ENCODE measurements at regions not wholly inside any gene's neighbourhood (a gene's known extent, or its start where the extent isn't known, plus 50 kb on each side); places are given as distances from the start of the nearest gene placed in this dataset.

DNA sequence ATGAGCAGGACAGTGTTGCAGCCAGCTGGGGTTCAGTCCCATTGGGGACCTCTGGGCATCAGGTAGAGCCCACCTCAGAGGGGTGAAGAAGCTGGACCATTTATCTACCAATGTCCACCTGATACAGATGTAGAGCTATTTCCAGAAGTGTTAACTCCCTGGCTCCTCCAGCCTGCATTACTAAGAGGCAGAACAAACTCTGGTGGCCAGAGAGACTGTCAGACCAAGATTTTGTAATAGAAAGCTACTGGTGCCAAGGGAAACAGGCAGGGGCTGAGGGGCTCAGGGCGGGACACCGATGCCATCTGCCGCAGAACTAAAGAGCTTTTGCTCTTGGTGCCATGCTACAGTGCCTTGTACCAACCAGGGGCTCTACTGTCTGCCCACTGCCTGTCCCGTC lies 268.2 kb upstream of the HABP2 start:
- Histone ChIP-seq H3K4me1 (ENCODE audit: control insufficient read depth, insufficient read depth, low read length) (peaks cover 5% of the 10 kb centered on the region), H3K27ac (ENCODE audit: low read depth, low read length) (no peak overlapping the region), H3K4me3 (ENCODE audit: low read depth, low read length) (no peak overlapping the region), H3K27me3 (ENCODE audit: control insufficient read depth, insufficient read depth, low read length) (no peaks in the 10 kb centered on the region), H3K9me3 (ENCODE audit: control insufficient read depth, insufficient read depth, low read length) (no peaks in the 10 kb centered on the region), H3K36me3 (ENCODE audit: control insufficient read depth, insufficient read depth, low read length) (no peaks in the 10 kb centered on the region)
- 95% methylated on average over 4 of the region's 4 CpGs for WGBS (ENCODE audit: insufficient coverage)
- DNase-seq (ENCODE audit: low read depth in 4 of 6, low spot score in 6 of 6): no peak

DNA sequence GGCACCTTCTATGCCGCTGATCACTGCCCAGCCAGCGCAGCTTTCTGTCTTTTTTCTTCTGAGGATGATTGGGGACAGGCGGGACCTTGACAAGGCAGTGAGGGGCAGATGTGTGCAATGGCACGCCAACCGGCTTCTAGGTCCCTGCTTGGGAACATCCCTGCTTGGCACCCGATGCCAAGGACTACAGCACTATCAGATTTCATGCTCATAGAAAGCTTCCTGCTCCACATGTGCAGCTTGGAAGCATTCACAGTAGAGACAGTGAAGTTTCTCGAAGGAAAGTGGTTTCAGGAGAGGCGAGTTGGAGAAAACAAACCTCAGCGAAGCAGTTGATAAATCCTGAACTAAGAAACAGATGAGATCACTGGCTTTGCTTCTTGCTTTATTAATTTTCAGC lies 267.5 kb upstream of the HABP2 start:
- H3K4me3 ChIP-seq (ENCODE audit: low read depth, low read length): no peak overlapping the region
- H3K27me3 ChIP-seq (ENCODE audit: control insufficient read depth, insufficient read depth, low read length): no peaks in the 10 kb centered on the region
- no peak for DNase-seq (ENCODE audit: low read depth in 4 of 6, low spot score in 6 of 6)
- H3K36me3 ChIP-seq (ENCODE audit: control insufficient read depth, insufficient read depth, low read length): no peaks in the 10 kb centered on the region
- H3K4me1 ChIP-seq (ENCODE audit: control insufficient read depth, insufficient read depth, low read length): peaks cover 5% of the 10 kb centered on the region
- no peaks in the 10 kb centered on the region for H3K9me3 ChIP-seq (ENCODE audit: control insufficient read depth, insufficient read depth, low read length)
- 71% methylated on average over 3 of the region's 9 CpGs for WGBS (ENCODE audit: insufficient coverage)
- no peak overlapping the region for H3K27ac ChIP-seq (ENCODE audit: low read depth, low read length)

GRCh38 chr10:113287592-113287991 lies 265.3 kb upstream of the HABP2 start:
- no peak for DNase-seq (ENCODE audit: low read depth in 4 of 6, low spot score in 6 of 6)
- Histone ChIP-seq H3K36me3 (ENCODE audit: control insufficient read depth, insufficient read depth, low read length) (no peaks in the 10 kb centered on the region), H3K27ac (ENCODE audit: low read depth, low read length) (no peak overlapping the region), H3K4me3 (ENCODE audit: low read depth, low read length) (no peak overlapping the region), H3K9me3 (ENCODE audit: control insufficient read depth, insufficient read depth, low read length) (no peaks in the 10 kb centered on the region), H3K4me1 (ENCODE audit: control insufficient read depth, insufficient read depth, low read length) (peaks cover 5% of the 10 kb centered on the region), H3K27me3 (ENCODE audit: control insufficient read depth, insufficient read depth, low read length) (no peaks in the 10 kb centered on the region)

- H3K27ac ChIP-seq (ENCODE audit: low read depth, low read length): no peak overlapping the region
- H3K36me3 ChIP-seq (ENCODE audit: control insufficient read depth, insufficient read depth, low read length): no peaks in the 10 kb centered on the region
- DNase-seq (ENCODE audit: low read depth in 4 of 6, low spot score in 6 of 6): no peak
- H3K9me3 ChIP-seq (ENCODE audit: control insufficient read depth, insufficient read depth, low read length): no peaks in the 10 kb centered on the region
- H3K4me1 ChIP-seq (ENCODE audit: control insufficient read depth, insufficient read depth, low read length): no peaks in the 10 kb centered on the region
- no CpG with 5 or more reads among the region's 1 CpG for WGBS (ENCODE audit: insufficient coverage)
- H3K4me3 ChIP-seq (ENCODE audit: low read depth, low read length): no peak overlapping the region
- no peaks in the 10 kb centered on the region for H3K27me3 ChIP-seq (ENCODE audit: control insufficient read depth, insufficient read depth, low read length)
Measured at GRCh38 chr10:113290137-113290536, 262.7 kb upstream of the HABP2 start.

GRCh38 chr10:113291413-113291812 lies 261.4 kb upstream of the HABP2 start:
- no CpG with 5 or more reads among the region's 2 CpGs for WGBS (ENCODE audit: insufficient coverage)
- Histone ChIP-seq H3K9me3 (ENCODE audit: control insufficient read depth, insufficient read depth, low read length) (no peaks in the 10 kb centered on the region), H3K36me3 (ENCODE audit: control insufficient read depth, insufficient read depth, low read length) (no peaks in the 10 kb centered on the region)

DNA sequence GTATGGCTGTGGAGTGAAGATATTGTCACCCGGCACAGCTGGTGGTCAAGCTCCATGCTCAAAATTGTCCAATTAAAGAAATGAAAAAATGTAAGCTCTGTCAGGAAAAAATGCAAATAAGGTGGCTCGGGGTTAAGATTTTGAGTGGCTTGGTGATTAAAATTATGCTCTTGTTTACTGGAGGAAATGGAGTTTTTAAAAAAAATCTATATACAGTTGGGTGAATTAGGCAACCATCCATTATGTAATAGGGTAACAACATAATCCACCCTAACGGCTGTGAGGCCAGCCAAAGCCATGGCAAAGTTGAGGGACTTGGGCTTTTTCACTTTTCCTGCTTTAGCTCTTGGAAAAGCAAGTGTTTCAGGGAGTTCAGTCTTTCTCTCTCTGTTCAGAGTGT lies 260.8 kb upstream of the HABP2 start:
- no peak for DNase-seq (ENCODE audit: low read depth in 4 of 6, low spot score in 6 of 6)
- Histone ChIP-seq H3K27me3 (ENCODE audit: control insufficient read depth, insufficient read depth, low read length) (no peaks in the 10 kb centered on the region), H3K4me3 (ENCODE audit: low read depth, low read length) (no peak overlapping the region), H3K27ac (ENCODE audit: low read depth, low read length) (no peak overlapping the region), H3K36me3 (ENCODE audit: control insufficient read depth, insufficient read depth, low read length) (no peaks in the 10 kb centered on the region), H3K9me3 (ENCODE audit: control insufficient read depth, insufficient read depth, low read length) (no peaks in the 10 kb centered on the region), H3K4me1 (ENCODE audit: control insufficient read depth, insufficient read depth, low read length) (no peaks in the 10 kb centered on the region)
- 93% methylated on average over 1 of the region's 3 CpGs for WGBS (ENCODE audit: insufficient coverage)

More at GRCh38 chr10:113291413-113291812, 261.4 kb upstream of the HABP2 start:
- Histone ChIP-seq H3K4me3 (ENCODE audit: low read depth, low read length) (no peak overlapping the region), H3K27ac (ENCODE audit: low read depth, low read length) (no peak overlapping the region), H3K27me3 (ENCODE audit: control insufficient read depth, insufficient read depth, low read length) (no peaks in the 10 kb centered on the region), H3K4me1 (ENCODE audit: control insufficient read depth, insufficient read depth, low read length) (no peaks in the 10 kb centered on the region)
- DNase-seq (ENCODE audit: low read depth in 4 of 6, low spot score in 6 of 6): no peak

- Histone ChIP-seq H3K27me3 (ENCODE audit: control insufficient read depth, insufficient read depth, low read length) (no peaks in the 10 kb centered on the region), H3K36me3 (ENCODE audit: control insufficient read depth, insufficient read depth, low read length) (no peaks in the 10 kb centered on the region), H3K4me1 (ENCODE audit: control insufficient read depth, insufficient read depth, low read length) (no peaks in the 10 kb centered on the region), H3K9me3 (ENCODE audit: control insufficient read depth, insufficient read depth, low read length) (no peaks in the 10 kb centered on the region), H3K4me3 (ENCODE audit: low read depth, low read length) (no peak overlapping the region), H3K27ac (ENCODE audit: low read depth, low read length) (no peak overlapping the region)
- 96% methylated on average over 5 of the region's 5 CpGs for WGBS (ENCODE audit: insufficient coverage)
- DNase-seq (ENCODE audit: low read depth in 4 of 6, low spot score in 6 of 6): no peak
Measured at GRCh38 chr10:113292743-113293142, 260.1 kb upstream of the HABP2 start.

DNA sequence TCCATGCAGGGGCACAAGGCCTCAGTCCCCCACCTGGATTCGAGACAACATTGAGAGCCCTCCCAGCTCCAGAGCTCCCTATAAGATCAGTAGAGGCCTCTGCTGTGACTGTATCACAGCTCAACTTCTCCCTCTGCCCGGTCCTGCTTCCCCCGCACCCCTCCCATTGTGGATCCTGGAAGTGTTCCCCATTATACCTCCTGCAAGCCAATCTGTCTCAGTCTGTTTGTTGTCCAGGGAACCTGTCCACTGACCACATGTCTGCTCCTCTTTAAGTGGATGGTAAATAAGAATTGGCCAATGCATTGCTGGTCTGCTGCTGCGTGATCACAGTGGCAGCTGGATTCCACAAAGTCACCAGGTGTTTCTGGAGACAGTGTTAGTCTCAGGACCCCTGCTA lies 259.7 kb upstream of the HABP2 start:
- Histone ChIP-seq H3K36me3 (ENCODE audit: control insufficient read depth, insufficient read depth, low read length) (no peaks in the 10 kb centered on the region), H3K4me3 (ENCODE audit: low read depth, low read length) (no peak overlapping the region), H3K27ac (ENCODE audit: low read depth, low read length) (no peak overlapping the region), H3K27me3 (ENCODE audit: control insufficient read depth, insufficient read depth, low read length) (no peaks in the 10 kb centered on the region), H3K9me3 (ENCODE audit: control insufficient read depth, insufficient read depth, low read length) (no peaks in the 10 kb centered on the region), H3K4me1 (ENCODE audit: control insufficient read depth, insufficient read depth, low read length) (no peaks in the 10 kb centered on the region)
- WGBS (ENCODE audit: insufficient coverage): 76% methylated on average over 4 of the region's 4 CpGs
- no peak for DNase-seq (ENCODE audit: low read depth in 4 of 6, low spot score in 6 of 6)

DNA sequence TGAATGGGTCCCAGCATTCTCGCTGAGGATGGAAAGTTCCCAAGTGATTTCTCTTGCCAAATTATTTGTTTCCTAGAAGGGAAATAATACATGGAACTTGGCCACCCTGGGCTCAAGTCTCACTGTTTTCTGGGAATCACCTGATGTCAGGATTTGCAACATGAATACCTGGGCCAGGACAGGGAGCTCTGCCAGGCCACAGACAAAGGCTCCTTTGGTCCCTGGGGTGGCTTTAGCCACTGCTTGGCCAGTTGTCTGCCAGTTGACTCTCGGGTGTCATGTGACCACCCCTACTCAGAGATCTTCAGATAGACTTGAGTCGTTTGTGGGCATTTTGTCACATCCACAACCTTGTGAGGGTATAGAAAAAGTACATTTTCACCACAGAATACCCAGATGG lies 258.0 kb upstream of the HABP2 start:
- no peaks in the 10 kb centered on the region for H3K27me3 ChIP-seq (ENCODE audit: control insufficient read depth, insufficient read depth, low read length)
- H3K4me3 ChIP-seq (ENCODE audit: low read depth, low read length): no peak overlapping the region
- no peaks in the 10 kb centered on the region for H3K4me1 ChIP-seq (ENCODE audit: control insufficient read depth, insufficient read depth, low read length)
- no peak for DNase-seq (ENCODE audit: low read depth in 4 of 6, low spot score in 6 of 6)
- WGBS (ENCODE audit: insufficient coverage): 75% methylated on average over 1 of the region's 3 CpGs
- H3K36me3 ChIP-seq (ENCODE audit: control insufficient read depth, insufficient read depth, low read length): no peaks in the 10 kb centered on the region
- no peaks in the 10 kb centered on the region for H3K9me3 ChIP-seq (ENCODE audit: control insufficient read depth, insufficient read depth, low read length)
- H3K27ac ChIP-seq (ENCODE audit: low read depth, low read length): no peak overlapping the region

GRCh38 chr10:113297226-113297625 lies 255.6 kb upstream of the HABP2 start:
- no peak overlapping the region for H3K4me3 ChIP-seq (ENCODE audit: low read depth, low read length)

More at GRCh38 chr10:113297226-113297625, 255.6 kb upstream of the HABP2 start:
- Histone ChIP-seq H3K27me3 (ENCODE audit: control insufficient read depth, insufficient read depth, low read length) (no peaks in the 10 kb centered on the region), H3K9me3 (ENCODE audit: control insufficient read depth, insufficient read depth, low read length) (no peaks in the 10 kb centered on the region), H3K36me3 (ENCODE audit: control insufficient read depth, insufficient read depth, low read length) (no peaks in the 10 kb centered on the region), H3K4me1 (ENCODE audit: control insufficient read depth, insufficient read depth, low read length) (no peaks in the 10 kb centered on the region), H3K27ac (ENCODE audit: low read depth, low read length) (no peak overlapping the region)
- 79% methylated on average over 2 of the region's 5 CpGs for WGBS (ENCODE audit: insufficient coverage)
- DNase-seq (ENCODE audit: low read depth in 4 of 6, low spot score in 6 of 6): no peak
